IMR-90 (cell line): ENCODE measurements at regions not wholly inside any gene's neighbourhood (a gene's known extent, or its start where the extent isn't known, plus 50 kb on each side); places are given as distances from the start of the nearest gene placed in this dataset.

Source experiments
- ATAC-seq: fragments of 200-7000 bp; cut with Tn5 transposase; 2 replicates; pipeline ENCODE4 v1.9.1; 2020; ENCODE audit warnings: low read depth, mild to moderate bottlenecking, moderate library complexity
- BruUV-seq: library from RNA; stranded (reverse); fragments of 400-500 nt; replicated peaks from 2 replicates; lab custom pipeline; 2021; lab: Mats Ljungman, UMichigan
- CTCF ChIA-PET: fragments of 300-600 bp; formaldehyde crosslinking; extraction: SDS; loops from one replicate; lab custom pipeline; 2021; ENCODE audit warnings: antibody characterized with exemption; lab: Yijun Ruan, JAX
- POLR2A ChIA-PET: fragments of 300-600 bp; sonication (Branson Sonifier 250); formaldehyde crosslinking; loops from one replicate; lab custom pipeline; 2022; ENCODE audit warnings: antibody characterized with exemption; ENCODE audit not compliant: unreplicated experiment; lab: Charles Lee
- DNase-seq: peaks from one replicate; pipeline ENCODE4 v3.0.0; 2013
- H2AFZ ChIP-seq: replicated peaks from 2 replicates; pipeline ENCODE3; 2013; ENCODE audit warnings: low read length, mild to moderate bottlenecking; ENCODE audit not compliant: poor library complexity
- H2AK5ac ChIP-seq: 2 replicates; pipeline ENCODE4 v1.6.1; 2013; ENCODE audit warnings: low read depth, low read length, inconsistent platforms
- H2AK9ac ChIP-seq: replicated peaks from 2 replicates; pipeline ENCODE3; 2013; ENCODE audit warnings: mild to moderate bottlenecking, low read depth, low read length, moderate library complexity; ENCODE audit not compliant: poor library complexity
- H2BK120ac ChIP-seq: 2 replicates; pipeline ENCODE4 v1.6.1; 2013; ENCODE audit warnings: low read depth, low read length, inconsistent platforms
- H2BK15ac ChIP-seq: 3 replicates; pipeline ENCODE4 v1.6.1; 2013; ENCODE audit warnings: low read depth, low read length, inconsistent platforms
- H2BK20ac ChIP-seq: 2 replicates; pipeline ENCODE4 v1.6.1; 2013; ENCODE audit warnings: low read depth, mild to moderate bottlenecking, inconsistent platforms, low read length, moderate library complexity
- H2BK5ac ChIP-seq: 2 replicates; pipeline ENCODE4 v1.6.1; 2013; ENCODE audit warnings: mild to moderate bottlenecking, low read depth, low read length, inconsistent platforms; ENCODE audit not compliant: poor library complexity, severe bottlenecking
- H3K14ac ChIP-seq: replicated peaks from 2 replicates; pipeline ENCODE4 v1.6.1; 2013; ENCODE audit warnings: low read depth, low read length, inconsistent platforms
- H3K18ac ChIP-seq: 2 replicates; pipeline ENCODE4 v1.6.1; 2013; ENCODE audit warnings: low read depth, low read length, control low read depth
- H3K23ac ChIP-seq: 2 replicates; pipeline ENCODE4 v1.6.1; 2013; ENCODE audit warnings: low read depth, low read length, inconsistent platforms
- H3K27ac ChIP-seq: 2 replicates; pipeline ENCODE4 v1.5.1; 2013; ENCODE audit warnings: mild to moderate bottlenecking, control low read depth, low read length; ENCODE audit not compliant: insufficient read depth
- H3K27me3 ChIP-seq: 2 replicates; pipeline ENCODE4 v1.6.1; 2013; ENCODE audit warnings: low read length; ENCODE audit not compliant: control insufficient read depth, insufficient read depth
- H3K36me3 ChIP-seq: 2 replicates; pipeline ENCODE4 v1.6.1; 2013; ENCODE audit warnings: low read length, mixed read lengths; ENCODE audit not compliant: control insufficient read depth, insufficient read depth
- H3K4ac ChIP-seq: 2 replicates; pipeline ENCODE4 v1.6.1; 2013; ENCODE audit warnings: low read depth, low read length, inconsistent platforms
- H3K4me1 ChIP-seq: 2 replicates; pipeline ENCODE4 v1.6.1; 2013; ENCODE audit warnings: low read length, mixed read lengths; ENCODE audit not compliant: control insufficient read depth, insufficient read depth
- H3K4me2 ChIP-seq: 2 replicates; pipeline ENCODE4 v1.6.1; 2013; ENCODE audit warnings: low read depth, mild to moderate bottlenecking, control low read depth, low read length, moderate library complexity
- H3K4me3 ChIP-seq: 2 replicates; pipeline ENCODE4 v1.5.1; 2013; ENCODE audit warnings: low read depth, mild to moderate bottlenecking, control low read depth, low read length, moderate library complexity; ENCODE audit not compliant: insufficient read depth
- H3K56ac ChIP-seq: 2 replicates; pipeline ENCODE4 v1.6.1; 2013; ENCODE audit warnings: low read length, inconsistent platforms; ENCODE audit not compliant: insufficient read depth; ENCODE audit errors: extremely low read depth
- H3K79me1 ChIP-seq, 2 experiments: 2 replicates each; pipeline ENCODE4 v1.6.1; 2013; ENCODE audit warnings: low read length in 2 of 2, inconsistent platforms in 1 of 2, low read depth in 1 of 2
- H3K9ac ChIP-seq: 2 replicates; pipeline ENCODE4 v1.6.1; 2013; ENCODE audit warnings: low read depth, low read length, control low read depth
- H3K9me1 ChIP-seq: 2 replicates; pipeline ENCODE4 v1.6.1; 2013; ENCODE audit warnings: low read length, inconsistent platforms; ENCODE audit not compliant: insufficient read depth
- H3K9me3 ChIP-seq: 2 replicates; pipeline ENCODE4 v1.6.1; 2013; ENCODE audit warnings: low read length; ENCODE audit not compliant: control insufficient read depth, insufficient read depth
- H4K20me1 ChIP-seq: 2 replicates; pipeline ENCODE4 v1.6.1; 2013; ENCODE audit warnings: low read length, inconsistent platforms; ENCODE audit not compliant: insufficient read depth
- H4K5ac ChIP-seq: 2 replicates; pipeline ENCODE4 v1.6.1; 2013; ENCODE audit warnings: mild to moderate bottlenecking, low read depth, low read length, control low read depth
- H4K8ac ChIP-seq, 2 experiments: 2 replicates each; pipeline ENCODE4 v1.6.1; 2013; ENCODE audit warnings: low read depth in 2 of 2, low read length in 2 of 2, control low read depth in 1 of 2, inconsistent platforms in 1 of 2
- H4K91ac ChIP-seq: 2 replicates; pipeline ENCODE4 v1.6.1; 2013; ENCODE audit warnings: low read depth, low read length, inconsistent platforms; ENCODE audit not compliant: insufficient read depth
- CTCF ChIP-seq: conservative IDR thresholded peaks from 2 replicates; pipeline ENCODE4 v1.5.1; 2012; ENCODE audit warnings: mild to moderate bottlenecking, low read depth, low read length, improper control_type of control experiment
- MXI1 ChIP-seq: IDR thresholded peaks from 2 replicates; pipeline ENCODE4 v1.6.1; 2012; ENCODE audit warnings: low read depth, mild to moderate bottlenecking, low read length, moderate library complexity, borderline replicate concordance
- POLR2A ChIP-seq: IDR thresholded peaks from 2 replicates; pipeline ENCODE4 v1.6.1; 2012; ENCODE audit warnings: mild to moderate bottlenecking, low read depth, low read length
- WGBS, 2 experiments: methylation state at CpG; one replicate each; pipeline versions ENCODE4 v1.1.5 to v1.1.7; 2013; ENCODE audit warnings: missing lambda C conversion rate in 2 of 2; ENCODE audit not compliant: insufficient read length in 1 of 2; ENCODE audit errors: extremely low coverage in 2 of 2; 5-methylcytosine and 5-hydroxymethylcytosine counted together
- dilution Hi-C: fragments of 300-500 bp; cut with HindIII; formaldehyde crosslinking; loops from one replicate; pipeline ENCODE4 v1.14.3; 2018; ENCODE audit warnings: low sequenced_read_pairs; ENCODE audit not compliant: unreplicated experiment
- in situ Hi-C: fragments of 300-500 bp; cut with MboI; formaldehyde crosslinking; loops from 3 replicates; pipeline ENCODE4 v1.14.3; 2019; ENCODE audit warnings: low sequenced_read_pairs, inconsistent platforms, mixed read lengths
- intact Hi-C: fragments of 100-400 bp; cut with micrococcal nuclease; formaldehyde crosslinking; loops from 2 replicates; pipeline ENCODE4 v1.10.0; 2022

GRCh38 chr18:71405169-71405809 lies 1116.4 kb downstream of the SOCS6 start:
- H4K8ac ChIP-seq = no peak overlapping the region
- dilution Hi-C loops = no loop called here
- no peak overlapping the region for H3K4me3 ChIP-seq
- ChIA-PET CTCF (interaction anchor here (0.5 kb wide), 1 partner anchor 591 kb away, joined by 3 read pairs; no protein-coding TSS in a partner anchor), POLR2A (no interaction called here)
- H2AK9ac ChIP-seq = no peak overlapping the region
- intact Hi-C loops = no loop called here
- H3K4me1 ChIP-seq = no peaks in the 10 kb centered on the region
- no peak overlapping the region for H4K5ac ChIP-seq
- no peak overlapping the region for H3K4ac ChIP-seq
- H3K18ac ChIP-seq = no peak overlapping the region
- H4K20me1 ChIP-seq = no peaks in the 10 kb centered on the region
- no peak overlapping the region for H3K56ac ChIP-seq
- H3K79me1 ChIP-seq = no peaks in the 10 kb centered on the region
- ATAC-seq (no peak), DNase-seq (no peak)
- no peak overlapping the region for H3K14ac ChIP-seq
- no CpG with 5 or more reads among the region's 8 CpGs for WGBS, 2 experiments
- BruUV-seq = no TSS peak
- no peak overlapping the region for H4K91ac ChIP-seq
- H3K36me3 ChIP-seq = no peaks in the 10 kb centered on the region
- no peaks in the 10 kb centered on the region for H3K9me1 ChIP-seq
- in situ Hi-C loops = no loop called here
- TF ChIP-seq POLR2A (no peak), CTCF (no peak), MXI1 (no peak)
- no peak overlapping the region for H2BK20ac ChIP-seq
- no peak overlapping the region for H2BK5ac ChIP-seq
- H3K27ac ChIP-seq = no peak overlapping the region
- H3K9ac ChIP-seq = no peak overlapping the region
- H2AK5ac ChIP-seq = no peak overlapping the region
- no peak overlapping the region for H2BK15ac ChIP-seq
- no peak overlapping the region for H2AFZ ChIP-seq
- H2BK120ac ChIP-seq = no peak overlapping the region
- H3K9me3 ChIP-seq = peaks cover 8% of the 10 kb centered on the region
- H3K27me3 ChIP-seq = no peaks in the 10 kb centered on the region
- H3K23ac ChIP-seq = no peak overlapping the region
- no peak overlapping the region for H3K4me2 ChIP-seq
